GM19238 (cell line): ENCODE measurements at regions not wholly inside any gene's neighbourhood (a gene's known extent, or its start where the extent isn't known, plus 50 kb on each side); places are given as distances from the start of the nearest gene placed in this dataset.

ENCODE experiments used
- DNase-seq: peaks from one replicate; pipeline ENCODE4 v3.0.0; 2011; ENCODE audit warnings: low spot score; ENCODE audit not compliant: insufficient read length

GRCh38 chr9:120292606-120293005 is 287.4 kb downstream of the CDK5RAP2 start:
- no peak for DNase-seq

GRCh38 chr9:120291050-120291449 is 288.9 kb downstream of the CDK5RAP2 start:
- DNase-seq, result no peak

- DNase-seq, result no peak
Measured at GRCh38 chr9:120289990-120290975, 289.7 kb downstream of the CDK5RAP2 start.

- DNase-seq, result no peak
Measured at GRCh38 chr9:120289098-120289497, 290.9 kb downstream of the CDK5RAP2 start.

- DNase-seq, result no peak
Measured at GRCh38 chr9:120286530-120286929, 293.4 kb downstream of the CDK5RAP2 start.

GRCh38 chr9:120284821-120285220 is 295.1 kb downstream of the CDK5RAP2 start:
- no peak for DNase-seq

GRCh38 chr9:120281665-120282064 is 298.3 kb downstream of the CDK5RAP2 start:
- DNase-seq, result no peak

- DNase-seq, result no peak
Measured at GRCh38 chr9:120267929-120268328, 312.0 kb downstream of the CDK5RAP2 start.

GRCh38 chr9:120265791-120266190 is 314.2 kb downstream of the CDK5RAP2 start:
- no peak for DNase-seq

- DNase-seq, result no peak
Measured at GRCh38 chr9:120264528-120264927, 315.4 kb downstream of the CDK5RAP2 start.

- DNase-seq, result no peak
Measured at GRCh38 chr9:120263836-120264235, 316.1 kb downstream of the CDK5RAP2 start.

- no peak for DNase-seq
Measured at GRCh38 chr9:120261419-120261818, 318.5 kb downstream of the CDK5RAP2 start.

- DNase-seq, result no peak
Measured at GRCh38 chr9:120259100-120259499, 320.9 kb downstream of the CDK5RAP2 start.

- no peak for DNase-seq
Measured at GRCh38 chr9:120258096-120258495, 321.9 kb downstream of the CDK5RAP2 start.

- DNase-seq, result no peak
Measured at GRCh38 chr9:120257483-120257882, 322.5 kb downstream of the CDK5RAP2 start.

GRCh38 chr9:120256146-120256545 is 323.8 kb downstream of the CDK5RAP2 start:
- DNase-seq, result no peak

- DNase-seq, result no peak
Measured at GRCh38 chr9:120252248-120252647, 327.7 kb downstream of the CDK5RAP2 start.

- no peak for DNase-seq
Measured at GRCh38 chr9:120242116-120242811, 337.7 kb downstream of the CDK5RAP2 start.

GRCh38 chr9:120236596-120236995 is 343.4 kb downstream of the CDK5RAP2 start:
- no peak for DNase-seq

GRCh38 chr9:120235081-120235480 is 344.9 kb downstream of the CDK5RAP2 start:
- no peak for DNase-seq

- DNase-seq, result no peak
Measured at GRCh38 chr9:120230227-120230626, 349.7 kb downstream of the CDK5RAP2 start.

- no peak for DNase-seq
Measured at GRCh38 chr9:120221844-120222243, 358.1 kb downstream of the CDK5RAP2 start.
